ENCODE measurements at regions not wholly inside any gene's neighbourhood (a gene's known extent, or its start where the extent isn't known, plus 50 kb on each side); places are given as distances from the start of the nearest gene placed in this dataset.

GRCh38 chr11:10638316-10638925 is 55.1 kb downstream of the IRAG1 start:
- no peaks in the 10 kb centered on the region for H3K4me1 ChIP-seq
- in situ Hi-C loops (cut with MboI; ENCODE audit: low sequenced_read_pairs in 4 of 4) (no loop called here), intact Hi-C loops (cut with DNase I; ENCODE audit: low total_unique reads) (no loop called here)
- no peak overlapping the region for H3K27ac ChIP-seq
- no peak overlapping the region for H3K4me3 ChIP-seq
- H3K9me3 ChIP-seq = no peaks in the 10 kb centered on the region
- TF ChIP-seq CTCF (IDR thresholded peaks at IDR 0.05 in 4 of 5, conservative IDR thresholded peaks at IDR 0.05 in 1 of 5) (no peak), POLR2A (IDR thresholded peaks at IDR 0.05) (no peak)
- H3K36me3 ChIP-seq = no peaks in the 10 kb centered on the region
- ATAC-seq = no peak
- no peaks in the 10 kb centered on the region for H3K27me3 ChIP-seq
- no peak for DNase-seq

DNA sequence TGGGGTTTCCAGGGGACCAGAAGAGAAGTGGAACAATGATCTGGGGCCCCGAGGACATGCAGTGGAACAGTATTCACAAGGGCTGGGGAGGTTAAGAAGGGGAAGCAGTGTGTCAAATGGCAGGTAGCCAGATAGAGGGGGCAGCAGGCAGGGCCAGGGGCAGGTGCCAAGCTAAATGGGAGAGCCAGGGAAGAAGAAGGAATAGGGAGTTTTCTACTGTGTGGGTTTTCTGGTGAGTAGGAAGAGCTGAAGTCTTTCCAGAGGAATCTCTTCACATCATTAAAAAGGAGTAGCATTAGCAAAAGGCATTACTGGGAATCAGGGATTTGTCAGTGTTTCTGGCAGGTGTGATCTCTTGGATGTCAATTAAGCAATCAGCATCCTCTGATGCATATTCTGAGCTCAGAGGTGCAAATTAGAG is 55.8 kb downstream of the IRAG1 start:
- H3K9me3 ChIP-seq = no peaks in the 10 kb centered on the region
- ATAC-seq (no peak), DNase-seq (no peak)
- no peaks in the 10 kb centered on the region for H3K4me1 ChIP-seq
- H3K36me3 ChIP-seq = no peaks in the 10 kb centered on the region
- TF ChIP-seq CTCF (IDR thresholded peaks at IDR 0.05 in 4 of 5, conservative IDR thresholded peaks at IDR 0.05 in 1 of 5) (no peak), POLR2A (IDR thresholded peaks at IDR 0.05) (no peak)
- H3K27ac ChIP-seq = no peak overlapping the region
- in situ Hi-C loops (cut with MboI; ENCODE audit: low sequenced_read_pairs in 4 of 4) (no loop called here), intact Hi-C loops (cut with DNase I; ENCODE audit: low total_unique reads) (no loop called here)
- H3K4me3 ChIP-seq = no peak overlapping the region
- no peaks in the 10 kb centered on the region for H3K27me3 ChIP-seq

DNA sequence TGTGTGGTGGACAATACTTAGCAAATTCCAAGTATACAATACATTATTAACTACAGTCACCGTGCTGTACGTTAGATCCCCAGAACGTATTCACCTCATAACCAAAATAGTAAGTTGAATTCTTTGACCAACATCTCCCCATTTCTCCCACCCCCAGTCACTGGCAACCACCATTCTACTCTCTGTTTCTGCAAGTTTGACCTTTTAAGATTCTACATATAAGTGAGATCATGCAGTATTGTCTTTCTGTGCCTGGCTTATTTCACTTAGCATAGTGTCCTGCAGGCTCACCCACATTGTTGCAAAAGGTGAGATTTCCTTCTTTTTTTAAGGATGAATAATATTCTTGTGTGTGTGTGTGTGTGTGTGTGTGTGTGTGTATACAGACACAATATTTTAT is 59.1 kb downstream of the IRAG1 start:
- ATAC-seq (no peak), DNase-seq (no peak)
- no peak overlapping the region for H3K4me3 ChIP-seq
- intact Hi-C loops (cut with DNase I; ENCODE audit: low total_unique reads) = no loop called here
- H3K4me1 ChIP-seq = no peaks in the 10 kb centered on the region
- H3K27me3 ChIP-seq = no peaks in the 10 kb centered on the region
- H3K27ac ChIP-seq = no peak overlapping the region
- in situ Hi-C loops (cut with MboI; ENCODE audit: low sequenced_read_pairs in 4 of 4) = no loop called here
- no peaks in the 10 kb centered on the region for H3K36me3 ChIP-seq
- H3K9me3 ChIP-seq = no peaks in the 10 kb centered on the region
- TF ChIP-seq POLR2A (IDR thresholded peaks at IDR 0.05) (no peak), CTCF (IDR thresholded peaks at IDR 0.05 in 4 of 5, conservative IDR thresholded peaks at IDR 0.05 in 1 of 5) (no peak)

DNA sequence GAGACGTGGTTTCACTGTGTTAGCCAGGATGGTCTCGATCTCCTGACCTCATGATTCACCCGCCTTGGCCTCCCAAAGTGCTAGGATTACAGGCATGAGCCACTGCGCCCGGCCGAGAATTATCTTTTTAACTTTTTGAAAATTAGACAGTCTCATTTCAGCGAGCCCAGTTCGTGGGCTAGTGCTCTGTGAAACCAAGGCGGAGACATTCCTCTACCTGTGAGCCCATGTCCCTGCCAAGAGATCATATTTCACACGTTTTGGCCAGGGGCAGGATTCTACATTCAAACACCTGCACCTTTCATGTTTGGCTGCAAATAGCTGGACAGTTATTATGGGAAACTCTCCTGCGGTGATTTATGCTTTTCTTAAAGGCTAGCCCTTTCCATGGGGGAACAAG is 60.3 kb downstream of the IRAG1 start:
- no peak for ATAC-seq

More for the DNA sequence above, 60.3 kb downstream of the IRAG1 start:
- H3K27me3 ChIP-seq = no peaks in the 10 kb centered on the region
- in situ Hi-C loops (cut with MboI; ENCODE audit: low sequenced_read_pairs in 4 of 4) (no loop called here), intact Hi-C loops (cut with DNase I; ENCODE audit: low total_unique reads) (no loop called here)
- H3K4me1 ChIP-seq = no peaks in the 10 kb centered on the region
- TF ChIP-seq CTCF (IDR thresholded peaks at IDR 0.05 in 4 of 5, conservative IDR thresholded peaks at IDR 0.05 in 1 of 5) (no peak), POLR2A (IDR thresholded peaks at IDR 0.05) (no peak)
- no peaks in the 10 kb centered on the region for H3K9me3 ChIP-seq
- H3K27ac ChIP-seq = no peak overlapping the region
- H3K36me3 ChIP-seq = no peaks in the 10 kb centered on the region
- no peak for DNase-seq
- no peak overlapping the region for H3K4me3 ChIP-seq

Data from gastrocnemius medialis (tissue), 4 donors.